ENCODE measurements at regions not wholly inside any gene's neighbourhood (a gene's known extent, or its start where the extent isn't known, plus 50 kb on each side); places are given as distances from the start of the nearest gene placed in this dataset.

GRCh38 chr7:25643286-25643685, 415.0 kb upstream of the NPVF start:
- no peaks in the 10 kb centered on the region for H3K9me3 ChIP-seq (ENCODE audit: severe bottlenecking)
- no peak for DNase-seq
- H3K4me3 ChIP-seq (ENCODE audit: low read depth, low read length) = no peak overlapping the region
- no peaks in the 10 kb centered on the region for H3K36me3 ChIP-seq
- no peak for TF ChIP-seq CTCF (IDR thresholded peaks at IDR 0.05; ENCODE audit: low read depth, low read length)
- no peak overlapping the region for H3K27ac ChIP-seq
- H3K27me3 ChIP-seq (ENCODE audit: insufficient read depth, low read depth, severe bottlenecking) = no peaks in the 10 kb centered on the region

- TF ChIP-seq CTCF (IDR thresholded peaks at IDR 0.05; ENCODE audit: low read depth, low read length) = no peak
- Histone ChIP-seq H3K36me3 (no peaks in the 10 kb centered on the region), H3K27me3 (ENCODE audit: insufficient read depth, low read depth, severe bottlenecking) (no peaks in the 10 kb centered on the region), H3K9me3 (ENCODE audit: severe bottlenecking) (no peaks in the 10 kb centered on the region), H3K27ac (no peak overlapping the region), H3K4me3 (ENCODE audit: low read depth, low read length) (no peak overlapping the region)
- no peak for DNase-seq
Observed at GRCh38 chr7:25643770-25644394, 415.6 kb upstream of the NPVF start.

DNA sequence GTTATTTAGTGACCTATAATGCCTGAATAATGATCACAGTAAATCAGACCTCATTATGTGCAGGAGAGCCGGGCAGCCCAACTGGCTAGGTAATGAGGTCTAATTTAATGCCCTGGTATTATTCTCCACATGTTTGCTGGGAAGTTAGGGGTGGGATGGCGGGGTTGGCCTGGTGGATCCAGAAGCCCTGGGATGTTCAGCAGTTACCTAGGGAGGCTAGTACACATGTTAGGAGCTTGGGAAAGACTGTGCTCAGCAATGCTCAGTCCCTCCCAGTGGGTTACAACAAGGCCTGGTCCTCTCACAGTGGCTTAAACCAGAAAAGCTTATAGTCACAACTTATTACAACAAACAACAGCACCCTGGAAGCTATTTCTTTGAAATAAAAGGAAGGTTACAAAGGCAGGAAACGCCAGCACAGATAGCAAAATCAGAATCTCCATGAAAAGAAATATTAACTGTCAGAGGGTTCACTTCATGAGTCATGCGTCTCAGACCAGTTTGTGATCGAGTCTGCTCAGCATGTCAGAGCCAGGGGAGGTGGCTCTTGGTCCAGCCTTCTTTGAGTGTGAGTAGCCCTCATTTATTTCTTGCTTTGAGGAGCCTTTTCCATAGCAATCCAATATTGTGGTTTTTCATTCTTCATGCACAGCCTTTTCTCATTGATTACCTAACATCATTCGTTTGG, 418.6 kb upstream of the NPVF start:
- TF ChIP-seq CTCF (IDR thresholded peaks at IDR 0.05; ENCODE audit: low read depth, low read length) = no peak
- Histone ChIP-seq H3K4me3 (ENCODE audit: low read depth, low read length) (no peak overlapping the region), H3K27ac (no peak overlapping the region), H3K27me3 (ENCODE audit: insufficient read depth, low read depth, severe bottlenecking) (no peaks in the 10 kb centered on the region), H3K9me3 (ENCODE audit: severe bottlenecking) (no peaks in the 10 kb centered on the region), H3K36me3 (no peaks in the 10 kb centered on the region)
- no peak for DNase-seq

DNA sequence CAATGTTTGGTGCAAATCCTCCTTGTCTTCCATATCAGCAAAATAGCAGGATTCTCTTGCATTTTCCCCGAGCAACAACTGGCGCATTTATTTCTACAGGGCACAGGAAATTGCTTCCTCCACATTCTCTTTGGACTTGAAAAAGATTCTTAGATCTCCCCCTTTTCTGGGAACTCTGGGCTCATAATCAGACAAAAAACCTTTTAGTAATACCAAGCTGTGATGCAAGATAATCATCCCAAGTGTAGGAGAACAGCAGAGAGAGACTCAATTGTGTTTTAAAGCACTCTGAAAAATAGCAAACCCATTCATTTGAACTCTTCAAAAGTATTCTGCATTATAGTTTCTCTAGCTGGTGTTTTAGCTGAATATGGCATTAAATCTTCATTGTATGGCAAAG, 419.6 kb upstream of the NPVF start:
- no peaks in the 10 kb centered on the region for H3K36me3 ChIP-seq
- no peak for DNase-seq
- no peaks in the 10 kb centered on the region for H3K27me3 ChIP-seq (ENCODE audit: insufficient read depth, low read depth, severe bottlenecking)
- TF ChIP-seq CTCF (IDR thresholded peaks at IDR 0.05; ENCODE audit: low read depth, low read length) = no peak
- H3K9me3 ChIP-seq (ENCODE audit: severe bottlenecking) = no peaks in the 10 kb centered on the region
- no peak overlapping the region for H3K4me3 ChIP-seq (ENCODE audit: low read depth, low read length)
- no peak overlapping the region for H3K27ac ChIP-seq

DNA sequence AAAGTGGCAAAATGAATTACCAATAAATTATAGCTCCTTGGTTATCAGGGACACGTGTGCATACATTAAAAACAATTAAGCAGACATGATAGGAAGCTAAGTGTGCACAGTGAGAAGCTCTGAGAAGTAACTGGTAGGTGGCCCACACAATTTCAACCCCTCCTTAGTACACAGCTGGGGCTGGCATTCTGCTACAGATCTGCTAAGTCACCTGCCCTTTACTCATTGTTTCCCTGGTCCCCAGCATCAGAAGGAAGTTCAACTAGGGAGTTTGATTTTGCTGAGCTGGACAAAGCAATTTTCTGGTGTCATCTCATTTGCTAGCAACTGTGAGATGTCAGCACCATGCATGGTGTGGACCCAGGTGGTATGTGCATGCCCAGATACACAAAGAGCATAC, 424.1 kb upstream of the NPVF start:
- no peak for TF ChIP-seq CTCF (IDR thresholded peaks at IDR 0.05; ENCODE audit: low read depth, low read length)
- H3K27ac ChIP-seq = no peak overlapping the region
- H3K27me3 ChIP-seq (ENCODE audit: insufficient read depth, low read depth, severe bottlenecking) = no peaks in the 10 kb centered on the region
- DNase-seq = no peak
- H3K36me3 ChIP-seq = no peaks in the 10 kb centered on the region
- no peak overlapping the region for H3K4me3 ChIP-seq (ENCODE audit: low read depth, low read length)
- H3K9me3 ChIP-seq (ENCODE audit: severe bottlenecking) = no peaks in the 10 kb centered on the region

GRCh38 chr7:25653384-25653783, 425.1 kb upstream of the NPVF start:
- Histone ChIP-seq H3K9me3 (ENCODE audit: severe bottlenecking) (no peaks in the 10 kb centered on the region), H3K27ac (no peak overlapping the region), H3K36me3 (no peaks in the 10 kb centered on the region), H3K27me3 (ENCODE audit: insufficient read depth, low read depth, severe bottlenecking) (no peaks in the 10 kb centered on the region), H3K4me3 (ENCODE audit: low read depth, low read length) (no peak overlapping the region)
- TF ChIP-seq CTCF (IDR thresholded peaks at IDR 0.05; ENCODE audit: low read depth, low read length) = no peak
- no peak for DNase-seq

Data from WERI-Rb-1 (cell line).